Karpas-422 (cell line): ENCODE measurements at regions not wholly inside any gene's neighbourhood (a gene's known extent, or its start where the extent isn't known, plus 50 kb on each side); places are given as distances from the start of the nearest gene placed in this dataset.
"Not testable (repeated sequence)": the region's sequence is repeated elsewhere in the genome, so short reads cannot be mapped to it uniquely, and the experiment has no call there.

ENCODE experiments used
- DNase-seq: peaks from one replicate; pipeline ENCODE4 v3.0.0-alpha.2; 2015
- H2AFZ ChIP-seq: fragments of 200-600 bp; sonication (generic); 2 replicates; pipeline ENCODE4 v1.6.1; 2014; ENCODE audit warnings: antibody characterized with exemption, low read length, mixed read lengths
- H3K27ac ChIP-seq: fragments of 200-600 bp; sonication (generic); 2 replicates; pipeline ENCODE4 v1.5.1; 2014; ENCODE audit warnings: mild to moderate bottlenecking, low read length, moderate library complexity
- H3K27me3 ChIP-seq: fragments of 200-600 bp; sonication (generic); 2 replicates; pipeline ENCODE4 v1.6.1; 2014; ENCODE audit warnings: low read length, mixed read lengths
- H3K36me3 ChIP-seq: fragments of 200-600 bp; sonication (generic); 2 replicates; pipeline ENCODE4 v1.6.1; 2014; ENCODE audit warnings: low read length, mixed read lengths; ENCODE audit not compliant: insufficient read depth
- H3K4me1 ChIP-seq: fragments of 200-600 bp; sonication (generic); 2 replicates; pipeline ENCODE4 v1.6.1; 2014; ENCODE audit warnings: mild to moderate bottlenecking, low read length, mixed read lengths
- H3K4me2 ChIP-seq: fragments of 200-600 bp; sonication (generic); 2 replicates; pipeline ENCODE4 v1.6.1; 2014; ENCODE audit warnings: low read length, low read depth, mild to moderate bottlenecking; ENCODE audit not compliant: poor library complexity, severe bottlenecking
- H3K4me3 ChIP-seq: fragments of 200-600 bp; sonication (generic); 2 replicates; pipeline ENCODE4 v1.5.1; 2014; ENCODE audit warnings: mild to moderate bottlenecking, antibody characterized with exemption, low read length, mixed read lengths
- H3K79me2 ChIP-seq: fragments of 200-600 bp; sonication (generic); 2 replicates; pipeline ENCODE4 v1.6.1; 2014; ENCODE audit warnings: mild to moderate bottlenecking, low read length, mixed read lengths
- H3K9ac ChIP-seq: fragments of 200-600 bp; sonication (generic); 2 replicates; pipeline ENCODE4 v1.6.0; 2014; ENCODE audit warnings: low read length
- H3K9me2 ChIP-seq: fragments of 200-600 bp; sonication (generic), shearing (Covaris generic); replicated peaks from 2 replicates; pipeline ENCODE4 v1.6.0; 2014; ENCODE audit warnings: mild to moderate bottlenecking, low read length, moderate library complexity; ENCODE audit not compliant: insufficient read depth
- H3K9me3 ChIP-seq: fragments of 300-700, 200-600 bp; sonication (generic); 2 replicates; pipeline ENCODE4 v1.6.1; 2014; ENCODE audit warnings: low read length, mixed read lengths
- H4K20me1 ChIP-seq: fragments of 200-600 bp; sonication (generic); 2 replicates; pipeline ENCODE4 v1.6.1; 2014; ENCODE audit warnings: mild to moderate bottlenecking, antibody characterized with exemption, low read length, low read depth; ENCODE audit not compliant: insufficient read depth

- Histone ChIP-seq H3K4me3 (peak overlapping the region; percentile 77), H3K27ac (peak overlapping the region; percentile 87), H3K9ac (peak overlapping the region; percentile 84), H3K4me1 (peaks cover 24% of the 10 kb centered on the region), H3K4me2 (peak overlapping the region; percentile 74)
- not testable (repeated sequence) for H3K27me3 ChIP-seq, H3K79me2 ChIP-seq, H3K36me3 ChIP-seq, H2AFZ ChIP-seq, H3K9me3 ChIP-seq, H4K20me1 ChIP-seq, H3K9me2 ChIP-seq
- peak; percentile 85 for DNase-seq
Measured at GRCh38 chr6:27824211-27825024, 87.8 kb downstream of the OR2B2 start.

- H3K4me1 ChIP-seq: peaks cover 24% of the 10 kb centered on the region
- peak overlapping the region; percentile 77 for H3K4me3 ChIP-seq
- peak overlapping the region; percentile 69 for H3K9ac ChIP-seq
- H2AFZ ChIP-seq: 0 out of 2 replicates have a peak overlapping the region, but pooled peaks have one; percentile 89
- peak overlapping the region; percentile 71 for H3K4me2 ChIP-seq
- H3K9me2 ChIP-seq, H3K9me3 ChIP-seq, H3K36me3 ChIP-seq, H3K79me2 ChIP-seq, H4K20me1 ChIP-seq, H3K27me3 ChIP-seq: not testable (repeated sequence)
- DNase-seq: peak; percentile 86
- H3K27ac ChIP-seq: peak overlapping the region; percentile 85
Measured at GRCh38 chr6:27823714-27824210, 88.4 kb downstream of the OR2B2 start.

- no peak overlapping the region for H2AFZ ChIP-seq
- no peak for DNase-seq
- H3K9ac ChIP-seq: no peak overlapping the region
- no peaks in the 10 kb centered on the region for H3K79me2 ChIP-seq
- H3K36me3 ChIP-seq: no peaks in the 10 kb centered on the region
- no peak overlapping the region for H3K4me3 ChIP-seq
- no peaks in the 10 kb centered on the region for H3K9me2 ChIP-seq
- no peaks in the 10 kb centered on the region for H3K27me3 ChIP-seq
- H3K4me2 ChIP-seq: no peak overlapping the region
- no peaks in the 10 kb centered on the region for H4K20me1 ChIP-seq
- H3K4me1 ChIP-seq: peaks cover 12% of the 10 kb centered on the region
- no peaks in the 10 kb centered on the region for H3K9me3 ChIP-seq
- H3K27ac ChIP-seq: no peak overlapping the region
Measured at GRCh38 chr6:27816906-27817305, 95.3 kb downstream of the OR2B2 start.

- no peak overlapping the region for H3K27ac ChIP-seq
- H3K4me1 ChIP-seq: peaks cover 22% of the 10 kb centered on the region
- H3K4me2 ChIP-seq: no peak overlapping the region
- no peaks in the 10 kb centered on the region for H4K20me1 ChIP-seq
- H3K4me3 ChIP-seq: no peak overlapping the region
- no peaks in the 10 kb centered on the region for H3K9me2 ChIP-seq
- H3K36me3 ChIP-seq: no peaks in the 10 kb centered on the region
- H3K9ac ChIP-seq: no peak overlapping the region
- H2AFZ ChIP-seq: no peak overlapping the region; the same call in 1 of the 2 replicates
- H3K27me3 ChIP-seq: no peaks in the 10 kb centered on the region
- H3K9me3 ChIP-seq: no peaks in the 10 kb centered on the region
- no peak for DNase-seq
- H3K79me2 ChIP-seq: no peaks in the 10 kb centered on the region
Measured at GRCh38 chr6:27814665-27815424, 97.4 kb downstream of the OR2B2 start.

GRCh38 chr6:27814415-27814664, 97.9 kb downstream of the OR2B2 start:
- H3K4me3 ChIP-seq, H3K9ac ChIP-seq: not testable (repeated sequence)

GRCh38 chr6:27812805-27813492, 99.2 kb downstream of the OR2B2 start:
- no peaks in the 10 kb centered on the region for H3K9me2 ChIP-seq
- H3K27ac ChIP-seq: no peak overlapping the region
- peaks cover 18% of the 10 kb centered on the region for H3K4me1 ChIP-seq
- H3K4me2 ChIP-seq: no peak overlapping the region
- no peaks in the 10 kb centered on the region for H3K36me3 ChIP-seq
- no peak overlapping the region for H3K9ac ChIP-seq
- no peak overlapping the region for H2AFZ ChIP-seq
- no peaks in the 10 kb centered on the region for H3K27me3 ChIP-seq
- no peaks in the 10 kb centered on the region for H3K79me2 ChIP-seq
- no peaks in the 10 kb centered on the region for H3K9me3 ChIP-seq
- H4K20me1 ChIP-seq: no peaks in the 10 kb centered on the region
- H3K4me3 ChIP-seq: no peak overlapping the region
- no peak for DNase-seq

More at GRCh38 chr6:27814415-27814664, 97.9 kb downstream of the OR2B2 start:
- H3K27ac ChIP-seq, H3K9me2 ChIP-seq, H4K20me1 ChIP-seq, H3K9me3 ChIP-seq, H3K79me2 ChIP-seq, H3K27me3 ChIP-seq, H3K4me2 ChIP-seq, H3K36me3 ChIP-seq, DNase-seq, H2AFZ ChIP-seq: not testable (repeated sequence)
- peaks cover 18% of the 10 kb centered on the region for H3K4me1 ChIP-seq

- Histone ChIP-seq H4K20me1 (no peaks in the 10 kb centered on the region), H3K36me3 (no peaks in the 10 kb centered on the region), H3K4me3 (no peak overlapping the region), H2AFZ (no peak overlapping the region), H3K9me2 (no peaks in the 10 kb centered on the region), H3K4me2 (no peak overlapping the region), H3K27me3 (no peaks in the 10 kb centered on the region), H3K9me3 (no peaks in the 10 kb centered on the region), H3K9ac (no peak overlapping the region), H3K4me1 (peaks cover 18% of the 10 kb centered on the region), H3K27ac (no peak overlapping the region), H3K79me2 (no peaks in the 10 kb centered on the region)
- DNase-seq: no peak
Measured at GRCh38 chr6:27812078-27812804, 100.0 kb downstream of the OR2B2 start.
